ENCODE measurements at regions not wholly inside any gene's neighbourhood (a gene's known extent, or its start where the extent isn't known, plus 50 kb on each side); places are given as distances from the start of the nearest gene placed in this dataset.

GRCh38 chr3:87855211-87855610 lies 203.6 kb downstream of the CGGBP1 start:
- H3K4me1 ChIP-seq (ENCODE audit: insufficient read depth, low read length, poor library complexity, severe bottlenecking): peaks cover 3% of the 10 kb centered on the region
- no peak overlapping the region for H3K27ac ChIP-seq (ENCODE audit: low read depth, low read length, poor library complexity, severe bottlenecking)
- TF ChIP-seq EZH2 (IDR thresholded peaks at IDR 0.05; ENCODE audit: borderline replicate concordance, low read depth, low read length, poor library complexity, severe bottlenecking) (no peak), CTCF (conservative IDR thresholded peaks at IDR 0.05; ENCODE audit: low read depth, low read length) (no peak)
- no peaks in the 10 kb centered on the region for H3K36me3 ChIP-seq (ENCODE audit: insufficient read depth, low read length, poor library complexity, severe bottlenecking)
- no peaks in the 10 kb centered on the region for H3K27me3 ChIP-seq (replicated peaks; ENCODE audit: insufficient read depth, low read depth, low read length, poor library complexity)
- POLR2A ChIA-PET (ENCODE audit: low non-redundant PET): no interaction called here
- no TSS peak for BruUV-seq (replicated peaks)
- H3K4me3 ChIP-seq (ENCODE audit: low read depth, low read length, poor library complexity, severe bottlenecking): no peak overlapping the region
- intact Hi-C loops (cut with micrococcal nuclease; ENCODE audit: unreplicated experiment): no loop called here
- no peak for DNase-seq (ENCODE audit: low spot score)
- no peaks in the 10 kb centered on the region for H3K9me3 ChIP-seq (ENCODE audit: low read depth, low read length, poor library complexity, severe bottlenecking)
- CTCF ChIA-PET: no interaction called here

- Histone ChIP-seq H3K27ac (ENCODE audit: low read depth, low read length, poor library complexity, severe bottlenecking) (no peak overlapping the region), H3K4me3 (ENCODE audit: low read depth, low read length, poor library complexity, severe bottlenecking) (no peak overlapping the region), H3K9me3 (ENCODE audit: low read depth, low read length, poor library complexity, severe bottlenecking) (no peaks in the 10 kb centered on the region), H3K36me3 (ENCODE audit: insufficient read depth, low read length, poor library complexity, severe bottlenecking) (no peaks in the 10 kb centered on the region), H3K4me1 (ENCODE audit: insufficient read depth, low read length, poor library complexity, severe bottlenecking) (no peaks in the 10 kb centered on the region), H3K27me3 (replicated peaks; ENCODE audit: insufficient read depth, low read depth, low read length, poor library complexity) (no peaks in the 10 kb centered on the region)
- TF ChIP-seq CTCF (conservative IDR thresholded peaks at IDR 0.05; ENCODE audit: low read depth, low read length): no peak
- TF ChIP-seq EZH2 (IDR thresholded peaks at IDR 0.05; ENCODE audit: borderline replicate concordance, low read depth, low read length, poor library complexity, severe bottlenecking): no peak
- ChIA-PET CTCF (no interaction called here), POLR2A (ENCODE audit: low non-redundant PET) (no interaction called here)
- intact Hi-C loops (cut with micrococcal nuclease; ENCODE audit: unreplicated experiment): no loop called here
- DNase-seq (ENCODE audit: low spot score): no peak
- no TSS peak for BruUV-seq (replicated peaks)
Observed at GRCh38 chr3:87848003-87848402, 210.8 kb downstream of the CGGBP1 start.

- Histone ChIP-seq H3K27me3 (replicated peaks; ENCODE audit: insufficient read depth, low read depth, low read length, poor library complexity) (no peaks in the 10 kb centered on the region), H3K36me3 (ENCODE audit: insufficient read depth, low read length, poor library complexity, severe bottlenecking) (peaks cover 17% of the 10 kb centered on the region), H3K9me3 (ENCODE audit: low read depth, low read length, poor library complexity, severe bottlenecking) (peaks cover 16% of the 10 kb centered on the region), H3K4me1 (ENCODE audit: insufficient read depth, low read length, poor library complexity, severe bottlenecking) (peaks cover 25% of the 10 kb centered on the region), H3K4me3 (ENCODE audit: low read depth, low read length, poor library complexity, severe bottlenecking) (no peak overlapping the region), H3K27ac (ENCODE audit: low read depth, low read length, poor library complexity, severe bottlenecking) (peak overlapping the region; percentile 16)
- CTCF ChIA-PET: no interaction called here
- no TSS peak for BruUV-seq (replicated peaks)
- intact Hi-C loops (cut with micrococcal nuclease; ENCODE audit: unreplicated experiment): no loop called here
- TF ChIP-seq CTCF (conservative IDR thresholded peaks at IDR 0.05; ENCODE audit: low read depth, low read length) (no peak), EZH2 (IDR thresholded peaks at IDR 0.05; ENCODE audit: borderline replicate concordance, low read depth, low read length, poor library complexity, severe bottlenecking) (no peak)
- no peak for DNase-seq (ENCODE audit: low spot score)
- POLR2A ChIA-PET (ENCODE audit: low non-redundant PET): no interaction called here
Observed at GRCh38 chr3:87837076-87837475, 221.7 kb downstream of the CGGBP1 start.
